Esophagus muscularis mucosa (tissue), 3 donors: ENCODE measurements at regions not wholly inside any gene's neighbourhood (a gene's known extent, or its start where the extent isn't known, plus 50 kb on each side); places are given as distances from the start of the nearest gene placed in this dataset.

Experiments
- POLR2A ChIP-seq: fragments of 450-650 bp; IDR thresholded peaks from one replicate; pipeline ENCODE4 v1.6.1; 2017; ENCODE audit warnings: antibody characterized with exemption, moderate library complexity, mild to moderate bottlenecking, low read depth
- TF ChIP-seq, protein P1 (sequence below), 3 experiments: fragments of 200-600 bp in 2 of 3; fragments of 450-650 bp in 1 of 3; sonication (generic) in 2 of 3; IDR thresholded peaks; one replicate each; pipeline ENCODE4 v1.5.1; 2017 to 2019; ENCODE audit warnings: antibody characterized with exemption in 3 of 3, mild to moderate bottlenecking in 2 of 3, moderate library complexity in 1 of 3

DNA sequence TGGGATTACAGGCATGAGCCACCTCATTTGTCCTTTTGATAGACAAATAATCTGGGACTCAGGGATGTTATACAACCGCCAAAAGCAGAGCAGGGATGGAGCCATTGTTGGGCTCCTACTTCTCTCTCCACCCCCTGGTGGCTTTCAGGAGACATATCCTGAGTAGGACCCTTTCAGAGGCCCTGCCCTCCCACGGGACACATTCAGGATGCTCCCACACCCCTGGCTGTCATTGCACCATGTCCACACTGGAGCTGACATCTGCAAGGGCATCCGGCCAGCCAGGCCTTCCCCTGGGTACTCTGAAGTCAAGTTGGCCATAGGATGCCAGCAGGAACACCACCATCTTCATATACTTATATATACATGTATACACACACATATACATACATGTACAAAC, 181.8 kb downstream of the SYK start:
- TF ChIP-seq, protein P1, sequence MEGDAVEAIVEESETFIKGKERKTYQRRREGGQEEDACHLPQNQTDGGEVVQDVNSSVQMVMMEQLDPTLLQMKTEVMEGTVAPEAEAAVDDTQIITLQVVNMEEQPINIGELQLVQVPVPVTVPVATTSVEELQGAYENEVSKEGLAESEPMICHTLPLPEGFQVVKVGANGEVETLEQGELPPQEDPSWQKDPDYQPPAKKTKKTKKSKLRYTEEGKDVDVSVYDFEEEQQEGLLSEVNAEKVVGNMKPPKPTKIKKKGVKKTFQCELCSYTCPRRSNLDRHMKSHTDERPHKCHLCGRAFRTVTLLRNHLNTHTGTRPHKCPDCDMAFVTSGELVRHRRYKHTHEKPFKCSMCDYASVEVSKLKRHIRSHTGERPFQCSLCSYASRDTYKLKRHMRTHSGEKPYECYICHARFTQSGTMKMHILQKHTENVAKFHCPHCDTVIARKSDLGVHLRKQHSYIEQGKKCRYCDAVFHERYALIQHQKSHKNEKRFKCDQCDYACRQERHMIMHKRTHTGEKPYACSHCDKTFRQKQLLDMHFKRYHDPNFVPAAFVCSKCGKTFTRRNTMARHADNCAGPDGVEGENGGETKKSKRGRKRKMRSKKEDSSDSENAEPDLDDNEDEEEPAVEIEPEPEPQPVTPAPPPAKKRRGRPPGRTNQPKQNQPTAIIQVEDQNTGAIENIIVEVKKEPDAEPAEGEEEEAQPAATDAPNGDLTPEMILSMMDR (IDR thresholded peaks at IDR 0.05) = no peak
- TF ChIP-seq POLR2A = no peak
